ENCODE measurements at regions not wholly inside any gene's neighbourhood (a gene's known extent, or its start where the extent isn't known, plus 50 kb on each side); places are given as distances from the start of the nearest gene placed in this dataset.

DNA sequence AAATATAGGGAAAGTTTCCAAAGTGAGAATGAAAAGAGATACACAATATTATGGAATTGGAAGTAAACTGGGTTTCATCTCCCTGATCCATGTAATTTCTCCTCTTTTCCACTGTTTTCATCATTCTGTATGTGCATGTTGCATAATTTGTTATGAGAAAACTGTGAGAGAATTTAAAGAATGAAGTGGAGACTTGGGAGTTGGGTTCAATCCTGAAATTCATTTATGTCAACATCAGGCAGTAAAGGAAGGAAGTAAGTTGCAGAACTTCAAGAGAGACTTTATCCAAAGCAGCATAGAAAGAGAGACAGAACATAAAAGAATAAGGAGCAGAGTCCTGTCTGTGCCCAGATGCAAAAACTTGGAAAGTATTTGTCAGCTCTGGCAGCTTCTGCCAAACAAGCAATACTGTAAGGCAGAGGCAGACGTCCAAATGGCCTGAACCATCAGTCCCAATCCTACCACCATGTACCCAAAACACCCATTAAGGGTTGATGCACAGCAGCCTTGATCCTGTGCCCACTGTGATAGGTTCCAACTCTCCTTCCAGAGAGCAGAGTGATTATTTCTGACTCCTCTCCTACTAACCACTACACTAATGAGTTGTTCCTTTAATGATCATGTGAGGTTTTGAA is 425.3 kb upstream of the CDH6 start:
- H2BK120ac ChIP-seq (ENCODE audit: low read depth, low read length), result no peak overlapping the region
- H3K23ac ChIP-seq (ENCODE audit: low read length in 2 of 2), result no peak overlapping the region
- H3K14ac ChIP-seq (ENCODE audit: low read length in 2 of 2), result no peak overlapping the region
- H3K79me1 ChIP-seq (replicated peaks; ENCODE audit: low read length, poor library complexity, severe bottlenecking), result no peaks in the 10 kb centered on the region
- H4K8ac ChIP-seq (ENCODE audit: low read length), result no peak overlapping the region
- no peak overlapping the region for H2BK15ac ChIP-seq (ENCODE audit: low read depth, poor library complexity, severe bottlenecking)
- no peak overlapping the region for H2BK5ac ChIP-seq (ENCODE audit: low read depth, low read length, poor library complexity, severe bottlenecking)
- H4K91ac ChIP-seq (ENCODE audit: low read length), result no peak overlapping the region
- H2AK5ac ChIP-seq (ENCODE audit: low read length, severe bottlenecking), result no peak overlapping the region
- WGBS, result 61% methylated on average over 1 of the region's 1 CpG
- H3K27ac ChIP-seq (ENCODE audit: low read length, poor library complexity, severe bottlenecking), result no peak overlapping the region
- no peaks in the 10 kb centered on the region for H3K27me3 ChIP-seq (ENCODE audit: control insufficient read depth in 1 of 2, insufficient read depth in 1 of 2, low read length in 2 of 2)
- no peak overlapping the region for H2BK12ac ChIP-seq (ENCODE audit: low read length in 2 of 2)
- no peaks in the 10 kb centered on the region for H3K9me3 ChIP-seq (ENCODE audit: control insufficient read depth, low read length)
- no peak overlapping the region for H3K4me3 ChIP-seq (ENCODE audit: insufficient read depth in 1 of 2, low read depth in 1 of 2, low read length in 2 of 2)
- H3K4ac ChIP-seq (ENCODE audit: low read depth in 1 of 2, low read length in 2 of 2), result no peak overlapping the region
- no peaks in the 10 kb centered on the region for H3K36me3 ChIP-seq (ENCODE audit: control insufficient read depth in 1 of 2, insufficient read depth in 2 of 2, low read depth in 1 of 2, low read length in 2 of 2)
- H3K4me1 ChIP-seq (ENCODE audit: control insufficient read depth, insufficient read depth, low read depth, low read length), result no peaks in the 10 kb centered on the region
- H2AFZ ChIP-seq (ENCODE audit: low read depth, low read length), result no peak overlapping the region
- H3K9ac ChIP-seq (ENCODE audit: low read length), result no peak overlapping the region
- no peak overlapping the region for H3K18ac ChIP-seq (ENCODE audit: low read depth in 1 of 2, low read length in 2 of 2)
- H3K4me2 ChIP-seq (ENCODE audit: low read length, poor library complexity, severe bottlenecking), result no peak overlapping the region
- no peak for DNase-seq

DNA sequence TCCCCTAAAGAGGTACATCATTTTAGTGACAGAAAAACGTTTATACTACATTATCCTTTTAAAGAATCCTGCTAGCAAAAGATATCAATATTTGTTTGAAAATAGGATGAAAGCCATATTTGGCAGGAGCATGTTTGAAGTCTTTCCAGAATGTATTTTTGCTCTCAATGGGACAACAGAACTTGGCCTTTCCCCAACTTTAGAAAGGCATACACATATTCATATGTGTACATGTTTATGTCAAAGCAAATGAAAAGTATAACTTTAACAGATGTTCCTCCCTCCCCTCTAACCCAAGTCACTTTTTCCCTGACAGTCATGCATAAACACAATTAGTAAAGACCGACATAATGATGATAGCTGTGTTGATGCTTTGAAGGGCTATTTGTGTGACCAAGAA is 427.8 kb upstream of the CDH6 start:
- Histone ChIP-seq H3K14ac (ENCODE audit: low read length in 2 of 2) (no peak overlapping the region), H4K91ac (ENCODE audit: low read length) (no peak overlapping the region), H3K18ac (ENCODE audit: low read depth in 1 of 2, low read length in 2 of 2) (no peak overlapping the region), H4K8ac (ENCODE audit: low read length) (no peak overlapping the region), H3K9me3 (ENCODE audit: control insufficient read depth, low read length) (no peaks in the 10 kb centered on the region), H2BK12ac (ENCODE audit: low read length in 2 of 2) (no peak overlapping the region), H3K27ac (ENCODE audit: low read length, poor library complexity, severe bottlenecking) (peak overlapping the region; percentile 55), H3K27me3 (ENCODE audit: control insufficient read depth in 1 of 2, insufficient read depth in 1 of 2, low read length in 2 of 2) (no peaks in the 10 kb centered on the region), H2AK5ac (ENCODE audit: low read length, severe bottlenecking) (no peak overlapping the region), H3K79me1 (replicated peaks; ENCODE audit: low read length, poor library complexity, severe bottlenecking) (no peaks in the 10 kb centered on the region), H2BK120ac (ENCODE audit: low read depth, low read length) (no peak overlapping the region), H3K4me2 (ENCODE audit: low read length, poor library complexity, severe bottlenecking) (no peak overlapping the region), H3K23ac (ENCODE audit: low read length in 2 of 2) (no peak overlapping the region), H3K9ac (ENCODE audit: low read length) (no peak overlapping the region), H3K36me3 (ENCODE audit: control insufficient read depth in 1 of 2, insufficient read depth in 2 of 2, low read depth in 1 of 2, low read length in 2 of 2) (no peaks in the 10 kb centered on the region), H2BK15ac (ENCODE audit: low read depth, poor library complexity, severe bottlenecking) (no peak overlapping the region), H3K4me1 (ENCODE audit: control insufficient read depth, insufficient read depth, low read depth, low read length) (no peaks in the 10 kb centered on the region), H2BK5ac (ENCODE audit: low read depth, low read length, poor library complexity, severe bottlenecking) (no peak overlapping the region), H2AFZ (ENCODE audit: low read depth, low read length) (no peak overlapping the region), H3K4ac (ENCODE audit: low read depth in 1 of 2, low read length in 2 of 2) (no peak overlapping the region), H3K4me3 (ENCODE audit: insufficient read depth in 1 of 2, low read depth in 1 of 2, low read length in 2 of 2) (no peak overlapping the region)
- WGBS, result no CpG with 5 or more reads among the region's 2 CpGs
- no peak for DNase-seq

DNA sequence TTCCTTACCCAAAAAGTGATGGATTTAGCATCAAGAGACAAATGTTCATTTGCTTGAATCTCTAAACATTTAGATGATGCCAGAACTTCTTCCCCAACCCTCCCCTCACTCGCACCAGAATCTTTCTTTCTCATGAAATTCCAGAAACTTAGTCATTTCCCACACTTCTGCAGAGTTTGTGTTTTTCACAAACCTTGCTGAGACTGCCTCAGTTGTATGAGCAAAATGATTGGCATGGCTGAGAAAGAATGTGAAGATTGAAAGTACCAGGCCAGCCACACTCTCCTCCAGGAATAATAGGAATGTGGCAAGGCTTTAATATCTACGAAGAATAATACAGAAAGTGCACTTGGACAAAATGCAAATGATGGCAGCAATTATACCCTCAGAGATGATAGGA is 428.3 kb upstream of the CDH6 start:
- Histone ChIP-seq H3K4me2 (ENCODE audit: low read length, poor library complexity, severe bottlenecking) (no peak overlapping the region), H2AK5ac (ENCODE audit: low read length, severe bottlenecking) (no peak overlapping the region), H3K4me3 (ENCODE audit: insufficient read depth in 1 of 2, low read depth in 1 of 2, low read length in 2 of 2) (no peak overlapping the region), H2BK5ac (ENCODE audit: low read depth, low read length, poor library complexity, severe bottlenecking) (no peak overlapping the region), H3K4ac (ENCODE audit: low read depth in 1 of 2, low read length in 2 of 2) (no peak overlapping the region), H2BK120ac (ENCODE audit: low read depth, low read length) (no peak overlapping the region), H3K27me3 (ENCODE audit: control insufficient read depth in 1 of 2, insufficient read depth in 1 of 2, low read length in 2 of 2) (no peaks in the 10 kb centered on the region), H2AFZ (ENCODE audit: low read depth, low read length) (no peak overlapping the region), H4K91ac (ENCODE audit: low read length) (no peak overlapping the region), H3K23ac (ENCODE audit: low read length in 2 of 2) (no peak overlapping the region), H3K9ac (ENCODE audit: low read length) (no peak overlapping the region), H2BK15ac (ENCODE audit: low read depth, poor library complexity, severe bottlenecking) (no peak overlapping the region), H3K4me1 (ENCODE audit: control insufficient read depth, insufficient read depth, low read depth, low read length) (no peaks in the 10 kb centered on the region), H3K79me1 (replicated peaks; ENCODE audit: low read length, poor library complexity, severe bottlenecking) (no peaks in the 10 kb centered on the region), H3K27ac (ENCODE audit: low read length, poor library complexity, severe bottlenecking) (peak overlapping the region; percentile 50), H3K9me3 (ENCODE audit: control insufficient read depth, low read length) (no peaks in the 10 kb centered on the region), H2BK12ac (ENCODE audit: low read length in 2 of 2) (no peak overlapping the region), H3K36me3 (ENCODE audit: control insufficient read depth in 1 of 2, insufficient read depth in 2 of 2, low read depth in 1 of 2, low read length in 2 of 2) (no peaks in the 10 kb centered on the region), H4K8ac (ENCODE audit: low read length) (no peak overlapping the region), H3K18ac (ENCODE audit: low read depth in 1 of 2, low read length in 2 of 2) (no peak overlapping the region), H3K14ac (ENCODE audit: low read length in 2 of 2) (no peak overlapping the region)
- DNase-seq, result peak; percentile 21
- WGBS, result 0% methylated on average over 1 of the region's 2 CpGs

DNA sequence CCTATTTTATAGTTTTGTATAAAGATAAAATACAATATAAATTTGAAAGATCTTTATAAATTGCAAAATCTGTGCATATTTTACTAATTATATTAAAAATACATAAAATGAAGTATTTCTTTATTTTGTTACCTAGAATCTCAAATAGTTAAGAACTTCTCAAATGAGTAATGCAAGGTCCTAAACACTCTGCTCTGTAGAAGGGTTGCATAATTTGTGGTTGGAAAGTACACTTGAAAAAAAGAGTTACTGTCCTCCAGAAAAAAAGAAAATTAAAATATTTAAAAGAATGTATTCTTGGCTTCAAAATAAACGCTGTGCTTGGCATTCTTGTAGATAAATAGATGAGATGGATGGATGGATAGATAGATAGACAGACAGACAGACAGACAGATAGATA is 428.8 kb upstream of the CDH6 start:
- H3K79me1 ChIP-seq (replicated peaks; ENCODE audit: low read length, poor library complexity, severe bottlenecking), result no peaks in the 10 kb centered on the region
- H3K23ac ChIP-seq (ENCODE audit: low read length in 2 of 2), result no peak overlapping the region
- no peak overlapping the region for H2AFZ ChIP-seq (ENCODE audit: low read depth, low read length)
- no peak overlapping the region for H3K18ac ChIP-seq (ENCODE audit: low read depth in 1 of 2, low read length in 2 of 2)
- H4K91ac ChIP-seq (ENCODE audit: low read length), result no peak overlapping the region
- no peak overlapping the region for H2BK120ac ChIP-seq (ENCODE audit: low read depth, low read length)
- no peaks in the 10 kb centered on the region for H3K9me3 ChIP-seq (ENCODE audit: control insufficient read depth, low read length)
- H2BK5ac ChIP-seq (ENCODE audit: low read depth, low read length, poor library complexity, severe bottlenecking), result no peak overlapping the region
- H3K4me1 ChIP-seq (ENCODE audit: control insufficient read depth, insufficient read depth, low read depth, low read length), result no peaks in the 10 kb centered on the region
- H2BK12ac ChIP-seq (ENCODE audit: low read length in 2 of 2), result no peak overlapping the region
- 60% methylated on average over 1 of the region's 1 CpG for WGBS
- H3K9ac ChIP-seq (ENCODE audit: low read length), result no peak overlapping the region
- no peaks in the 10 kb centered on the region for H3K27me3 ChIP-seq (ENCODE audit: control insufficient read depth in 1 of 2, insufficient read depth in 1 of 2, low read length in 2 of 2)
- no peaks in the 10 kb centered on the region for H3K36me3 ChIP-seq (ENCODE audit: control insufficient read depth in 1 of 2, insufficient read depth in 2 of 2, low read depth in 1 of 2, low read length in 2 of 2)
- H3K14ac ChIP-seq (ENCODE audit: low read length in 2 of 2), result no peak overlapping the region
- no peak overlapping the region for H2BK15ac ChIP-seq (ENCODE audit: low read depth, poor library complexity, severe bottlenecking)
- peak; percentile 24 for DNase-seq
- H2AK5ac ChIP-seq (ENCODE audit: low read length, severe bottlenecking), result no peak overlapping the region
- H3K4ac ChIP-seq (ENCODE audit: low read depth in 1 of 2, low read length in 2 of 2), result no peak overlapping the region
- H3K4me2 ChIP-seq (ENCODE audit: low read length, poor library complexity, severe bottlenecking), result no peak overlapping the region
- peak overlapping the region; percentile 57 for H3K27ac ChIP-seq (ENCODE audit: low read length, poor library complexity, severe bottlenecking)
- H4K8ac ChIP-seq (ENCODE audit: low read length), result no peak overlapping the region
- no peak overlapping the region for H3K4me3 ChIP-seq (ENCODE audit: insufficient read depth in 1 of 2, low read depth in 1 of 2, low read length in 2 of 2)
